Astrocyte (in vitro differentiated cells and primary cell): ENCODE measurements at regions not wholly inside any gene's neighbourhood (a gene's known extent, or its start where the extent isn't known, plus 50 kb on each side); places are given as distances from the start of the nearest gene placed in this dataset.

Source experiments
- DNase-seq: peaks from one replicate; pipeline ENCODE4 v3.0.0-alpha.2; 2010; ENCODE audit warnings: low read depth
- FAIRE-seq: peaks from 2 replicates; lab custom pipeline; 2011; peaks lifted over from hg19 to GRCh38; lab: Jason Lieb, UNC
- H2AFZ ChIP-seq: 2 replicates; pipeline ENCODE4 v1.6.0; 2012; ENCODE audit warnings: low read depth, low read length, inconsistent platforms
- H3K27ac ChIP-seq: 2 replicates; pipeline ENCODE4 v1.5.1; 2011; ENCODE audit warnings: low read depth, low read length, inconsistent platforms
- H3K27me3 ChIP-seq: 2 replicates; pipeline ENCODE4 v1.6.0; 2011; ENCODE audit warnings: low read length, inconsistent platforms; ENCODE audit not compliant: insufficient read depth
- H3K36me3 ChIP-seq: 2 replicates; pipeline ENCODE4 v1.5.1; 2011; ENCODE audit warnings: low read length, inconsistent platforms; ENCODE audit not compliant: insufficient read depth
- H3K4me1 ChIP-seq: 2 replicates; pipeline ENCODE4 v1.5.1; 2011; ENCODE audit warnings: low read length, inconsistent platforms; ENCODE audit not compliant: insufficient read depth
- H3K4me2 ChIP-seq: 2 replicates; pipeline ENCODE4 v1.6.0; 2012; ENCODE audit warnings: low read length, inconsistent platforms
- H3K4me3 ChIP-seq: 2 replicates; pipeline ENCODE4 v1.5.1; 2011; ENCODE audit warnings: low read depth, mild to moderate bottlenecking, low read length, inconsistent platforms; ENCODE audit not compliant: insufficient read depth
- H3K79me2 ChIP-seq: 2 replicates; pipeline ENCODE4 v1.6.0; 2012; ENCODE audit warnings: mild to moderate bottlenecking, low read length, inconsistent platforms; ENCODE audit not compliant: insufficient read depth
- H3K9ac ChIP-seq: 2 replicates; pipeline ENCODE4 v1.6.0; 2012; ENCODE audit warnings: mild to moderate bottlenecking, low read length, inconsistent platforms
- H3K9me3 ChIP-seq: 2 replicates; pipeline ENCODE4 v1.5.1; 2012; ENCODE audit warnings: low read depth, mild to moderate bottlenecking, low read length, inconsistent platforms; ENCODE audit not compliant: insufficient read depth
- H4K20me1 ChIP-seq: 2 replicates; pipeline ENCODE4 v1.6.0; 2012; ENCODE audit warnings: low read length, inconsistent platforms; ENCODE audit not compliant: insufficient read depth
- H3K27ac Mint-ChIP-seq: one replicate; pipeline ENCODE4 v1.8.0; 2021; ENCODE audit warnings: mild to moderate bottlenecking, mixed read lengths; ENCODE audit not compliant: unreplicated experiment
- H3K27me3 Mint-ChIP-seq: one replicate; pipeline ENCODE4 v1.8.0; 2021; ENCODE audit warnings: low read depth, mixed read lengths; ENCODE audit not compliant: unreplicated experiment
- H3K36me3 Mint-ChIP-seq: one replicate; pipeline ENCODE4 v1.8.0; 2021; ENCODE audit warnings: low read depth, mixed read lengths; ENCODE audit not compliant: unreplicated experiment
- H3K4me1 Mint-ChIP-seq: one replicate; pipeline ENCODE4 v1.8.0; 2021; ENCODE audit warnings: low read depth, mixed read lengths; ENCODE audit not compliant: unreplicated experiment
- H3K4me3 Mint-ChIP-seq: one replicate; pipeline ENCODE4 v1.8.0; 2021; ENCODE audit warnings: mild to moderate bottlenecking, moderate library complexity, mixed read lengths; ENCODE audit not compliant: unreplicated experiment
- H3K9me3 Mint-ChIP-seq: one replicate; pipeline ENCODE4 v1.8.0; 2021; ENCODE audit warnings: mild to moderate bottlenecking, mixed read lengths; ENCODE audit not compliant: unreplicated experiment
- EZH2 ChIP-seq: IDR thresholded peaks from 2 replicates; pipeline ENCODE4 v1.6.1; 2012; ENCODE audit warnings: mild to moderate bottlenecking, low read length, inconsistent platforms; ENCODE audit not compliant: insufficient read depth
- TF ChIP-seq, protein P1 (sequence below): IDR thresholded peaks from 2 replicates; pipeline ENCODE4 v1.5.1; 2011; ENCODE audit warnings: low read depth, mild to moderate bottlenecking, inconsistent platforms, low read length, moderate library complexity; ENCODE audit not compliant: insufficient read depth

DNA sequence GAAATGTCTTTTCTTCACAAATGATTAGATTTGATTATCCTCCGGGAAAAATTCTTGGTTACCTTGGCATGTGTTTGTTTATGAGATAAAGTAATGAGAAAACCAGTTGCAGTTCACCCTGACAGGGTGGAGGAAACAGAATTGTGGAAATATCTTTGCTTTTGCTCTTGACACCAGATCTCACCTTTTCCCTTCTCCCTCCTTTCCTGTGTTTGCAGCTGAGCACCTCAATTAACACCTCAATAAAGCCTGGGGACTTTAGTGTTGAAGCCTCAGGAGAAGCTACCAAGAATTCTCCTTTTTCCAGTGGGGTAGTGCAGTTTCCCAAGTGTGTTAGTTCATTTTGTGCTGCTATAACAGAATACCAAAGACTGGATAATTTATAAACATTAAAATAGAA lies 350.8 kb upstream of the IGFBP7 start:
- no peak overlapping the region for H3K4me3 Mint-ChIP-seq
- TF ChIP-seq EZH2 = no peak
- TF ChIP-seq, protein P1, sequence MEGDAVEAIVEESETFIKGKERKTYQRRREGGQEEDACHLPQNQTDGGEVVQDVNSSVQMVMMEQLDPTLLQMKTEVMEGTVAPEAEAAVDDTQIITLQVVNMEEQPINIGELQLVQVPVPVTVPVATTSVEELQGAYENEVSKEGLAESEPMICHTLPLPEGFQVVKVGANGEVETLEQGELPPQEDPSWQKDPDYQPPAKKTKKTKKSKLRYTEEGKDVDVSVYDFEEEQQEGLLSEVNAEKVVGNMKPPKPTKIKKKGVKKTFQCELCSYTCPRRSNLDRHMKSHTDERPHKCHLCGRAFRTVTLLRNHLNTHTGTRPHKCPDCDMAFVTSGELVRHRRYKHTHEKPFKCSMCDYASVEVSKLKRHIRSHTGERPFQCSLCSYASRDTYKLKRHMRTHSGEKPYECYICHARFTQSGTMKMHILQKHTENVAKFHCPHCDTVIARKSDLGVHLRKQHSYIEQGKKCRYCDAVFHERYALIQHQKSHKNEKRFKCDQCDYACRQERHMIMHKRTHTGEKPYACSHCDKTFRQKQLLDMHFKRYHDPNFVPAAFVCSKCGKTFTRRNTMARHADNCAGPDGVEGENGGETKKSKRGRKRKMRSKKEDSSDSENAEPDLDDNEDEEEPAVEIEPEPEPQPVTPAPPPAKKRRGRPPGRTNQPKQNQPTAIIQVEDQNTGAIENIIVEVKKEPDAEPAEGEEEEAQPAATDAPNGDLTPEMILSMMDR = no peak
- H3K27me3 Mint-ChIP-seq = no peaks in the 10 kb centered on the region
- Histone ChIP-seq H3K4me3 (no peak overlapping the region), H3K27me3 (no peaks in the 10 kb centered on the region), H3K79me2 (no peaks in the 10 kb centered on the region), H3K9me3 (no peaks in the 10 kb centered on the region), H3K4me2 (no peak overlapping the region), H2AFZ (no peak overlapping the region), H3K27ac (no peak overlapping the region), H3K4me1 (no peaks in the 10 kb centered on the region), H3K36me3 (no peaks in the 10 kb centered on the region), H4K20me1 (no peaks in the 10 kb centered on the region), H3K9ac (no peak overlapping the region)
- no peak for DNase-seq
- H3K4me1 Mint-ChIP-seq = no peaks in the 10 kb centered on the region
- H3K9me3 Mint-ChIP-seq = peaks cover 4% of the 10 kb centered on the region
- FAIRE-seq = no peak
- H3K27ac Mint-ChIP-seq = no peak overlapping the region
- no peaks in the 10 kb centered on the region for H3K36me3 Mint-ChIP-seq

DNA sequence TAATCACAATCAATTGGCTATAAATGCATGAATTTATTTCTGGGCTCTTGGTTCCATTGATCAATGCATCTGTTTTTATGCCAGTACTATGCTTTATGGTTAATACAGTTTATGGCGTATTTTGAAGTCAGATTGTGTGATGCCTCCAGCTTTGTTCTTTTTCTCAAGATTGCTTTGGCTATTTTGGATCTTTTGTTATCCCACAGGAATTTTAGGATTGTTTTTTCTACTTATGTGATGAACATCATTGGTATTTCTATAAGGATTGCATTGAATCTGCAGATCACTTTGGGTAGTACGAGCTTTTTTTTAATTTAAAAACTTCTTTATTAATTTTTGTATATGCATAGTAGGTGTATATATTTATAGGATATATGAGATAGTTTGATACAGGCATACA lies 338.7 kb upstream of the IGFBP7 start:
- peaks cover 1% of the 10 kb centered on the region for H3K27me3 ChIP-seq
- no peaks in the 10 kb centered on the region for H3K79me2 ChIP-seq
- H3K9ac ChIP-seq = no peak overlapping the region
- Mint-ChIP-seq H3K27me3 (peaks cover 4% of the 10 kb centered on the region), H3K4me3 (no peak overlapping the region), H3K36me3 (no peaks in the 10 kb centered on the region), H3K4me1 (peaks cover 5% of the 10 kb centered on the region), H3K27ac (no peak overlapping the region), H3K9me3 (no peaks in the 10 kb centered on the region)
- DNase-seq (no peak), FAIRE-seq (no peak)
- TF ChIP-seq, protein P1 = no peak
- no peak for TF ChIP-seq EZH2
- H3K9me3 ChIP-seq = no peaks in the 10 kb centered on the region
- H3K4me2 ChIP-seq = no peak overlapping the region
- no peak overlapping the region for H3K4me3 ChIP-seq
- no peaks in the 10 kb centered on the region for H3K36me3 ChIP-seq
- H4K20me1 ChIP-seq = no peaks in the 10 kb centered on the region
- H3K27ac ChIP-seq = no peak overlapping the region
- no peak overlapping the region for H2AFZ ChIP-seq
- H3K4me1 ChIP-seq = no peaks in the 10 kb centered on the region

DNA sequence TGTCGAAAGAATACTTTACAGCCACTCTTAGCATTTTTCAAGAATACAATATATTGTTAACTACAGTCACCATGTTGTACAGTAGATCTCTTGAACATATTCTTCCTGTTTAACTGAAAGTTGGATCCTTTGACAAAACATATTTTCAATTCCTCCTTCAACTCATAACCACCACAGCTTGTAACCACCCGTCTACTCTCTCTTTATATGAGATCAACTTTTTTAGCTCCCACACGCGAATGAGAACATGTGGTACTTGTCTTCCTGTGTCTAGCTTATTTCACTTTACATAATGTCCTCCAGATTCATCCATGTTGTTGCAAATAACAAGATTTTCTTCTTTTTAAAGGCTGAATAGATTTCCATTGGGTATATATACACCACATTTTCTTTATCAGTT lies 338.3 kb upstream of the IGFBP7 start:
- no peaks in the 10 kb centered on the region for H3K79me2 ChIP-seq
- no peaks in the 10 kb centered on the region for H3K4me1 ChIP-seq
- H2AFZ ChIP-seq = no peak overlapping the region
- H3K27ac ChIP-seq = no peak overlapping the region
- H3K9me3 ChIP-seq = no peaks in the 10 kb centered on the region
- H3K36me3 ChIP-seq = no peaks in the 10 kb centered on the region
- no peak for DNase-seq
- Mint-ChIP-seq H3K36me3 (no peaks in the 10 kb centered on the region), H3K27me3 (peaks cover 4% of the 10 kb centered on the region), H3K9me3 (no peaks in the 10 kb centered on the region), H3K27ac (no peak overlapping the region), H3K4me1 (peaks cover 5% of the 10 kb centered on the region), H3K4me3 (no peak overlapping the region)
- H4K20me1 ChIP-seq = no peaks in the 10 kb centered on the region
- no peak overlapping the region for H3K4me3 ChIP-seq
- no peak for TF ChIP-seq EZH2
- TF ChIP-seq, protein P1 = no peak
- H3K4me2 ChIP-seq = no peak overlapping the region
- peaks cover 3% of the 10 kb centered on the region for H3K27me3 ChIP-seq
- H3K9ac ChIP-seq = no peak overlapping the region
- FAIRE-seq = no peak
